Tibial nerve (tissue), 4 donors: ENCODE measurements at regions not wholly inside any gene's neighbourhood (a gene's known extent, or its start where the extent isn't known, plus 50 kb on each side); places are given as distances from the start of the nearest gene placed in this dataset.

Experiments used
- CTCF ChIP-seq, 5 experiments: fragments of 200-600 bp in 3 of 5; fragments of 450-650 bp in 2 of 5; sonication (generic) in 3 of 5; IDR thresholded peaks; one replicate each; pipeline ENCODE4 v1.5.1; 2016 to 2019; ENCODE audit warnings: antibody characterized with exemption in 5 of 5, mild to moderate bottlenecking in 3 of 5, moderate library complexity in 2 of 5
- EP300 ChIP-seq, 2 donors: sonication (generic); formaldehyde crosslinking; IDR thresholded peaks; one replicate each; pipeline ENCODE4 v1.6.1; 2017; ENCODE audit warnings: antibody characterized with exemption in 2 of 2, mild to moderate bottlenecking in 1 of 2
- POLR2A ChIP-seq, 2 donors: fragments of 450-650 bp; IDR thresholded peaks; one replicate each; pipeline ENCODE4 v1.6.1; 2017; ENCODE audit warnings: antibody characterized with exemption in 2 of 2, mild to moderate bottlenecking in 2 of 2, moderate library complexity in 2 of 2

DNA sequence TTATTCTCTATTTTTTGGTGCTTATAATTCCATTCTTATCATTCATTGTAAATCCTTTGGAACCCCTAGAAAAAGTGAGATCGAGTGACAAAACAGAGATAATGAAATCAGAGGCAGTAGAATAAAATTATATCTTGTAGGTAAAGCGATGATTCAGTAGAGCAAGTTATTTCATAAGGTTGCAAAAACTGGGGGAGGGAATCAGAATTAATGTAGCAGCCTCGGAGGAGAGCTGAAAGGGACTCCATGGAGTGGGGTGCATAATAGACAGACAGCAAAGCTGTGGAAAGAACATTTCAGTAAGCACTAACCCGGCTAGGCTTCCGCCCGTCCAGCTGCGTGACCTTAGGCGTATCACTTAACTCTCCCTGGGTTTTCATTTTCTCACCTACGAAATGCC, 289.7 kb downstream of the EN1 start:
- TF ChIP-seq POLR2A (IDR thresholded peaks at IDR 0.05): no peak
- TF ChIP-seq CTCF (IDR thresholded peaks at IDR 0.05): no peak
- no peak for TF ChIP-seq EP300 (IDR thresholded peaks at IDR 0.05)
